Common myeloid progenitor, CD34-positive (primary cell): ENCODE measurements at regions not wholly inside any gene's neighbourhood (a gene's known extent, or its start where the extent isn't known, plus 50 kb on each side); places are given as distances from the start of the nearest gene placed in this dataset.

ENCODE experiments used
- CTCF ChIA-PET: fragments of 350-600 bp; sonication (Branson Sonifier 250); formaldehyde crosslinking; loops from one replicate; lab custom pipeline; 2021; ENCODE audit warnings: antibody characterized with exemption; lab: Charles Lee
- POLR2A ChIA-PET: fragments of 350-600 bp; sonication (Branson Sonifier 250); formaldehyde crosslinking; loops from one replicate; lab custom pipeline; 2021; ENCODE audit warnings: antibody characterized with exemption; lab: Charles Lee
- DNase-seq, 3 donors: peaks; one replicate each; pipeline versions ENCODE4 v3.0.0 to v3.0.0-alpha.2; 2013
- H3K27ac ChIP-seq, 2 experiments: 1 replicate in 1 of 2; 2 replicates in 1 of 2; pipeline ENCODE4 v1.7.0; 2013; ENCODE audit warnings: inconsistent platforms in 2 of 2, low read length in 2 of 2, mild to moderate bottlenecking in 2 of 2, low read depth in 1 of 2, moderate library complexity in 1 of 2; ENCODE audit not compliant: severe bottlenecking in 2 of 2, insufficient read depth in 1 of 2, poor library complexity in 1 of 2
- H3K27me3 ChIP-seq, 5 experiments: replicated peaks in 2 of 5; 1 replicate in 3 of 5; 2 replicates in 2 of 5; pipeline versions ENCODE4 v1.6.1 to v1.7.0; 2013; ENCODE audit warnings: low read length in 4 of 5, mild to moderate bottlenecking in 2 of 5, moderate library complexity in 2 of 5, inconsistent platforms in 1 of 5; ENCODE audit not compliant: insufficient read depth in 5 of 5, control insufficient read depth in 4 of 5
- H3K36me3 ChIP-seq, 4 experiments: 1 replicate in 2 of 4; 2 replicates in 2 of 4; pipeline versions ENCODE4 v1.6.1 to v1.7.0; 2013; ENCODE audit warnings: low read length in 3 of 4, control low read depth in 1 of 4, mild to moderate bottlenecking in 1 of 4; ENCODE audit not compliant: control insufficient read depth in 4 of 4, insufficient read depth in 4 of 4
- H3K4me1 ChIP-seq, 4 experiments: 1 replicate in 3 of 4; 2 replicates in 1 of 4; pipeline versions ENCODE4 v1.6.1 to v1.7.1; 2013; ENCODE audit warnings: low read length in 3 of 4, mild to moderate bottlenecking in 3 of 4, control low read depth in 1 of 4, inconsistent platforms in 1 of 4, moderate library complexity in 1 of 4; ENCODE audit not compliant: control insufficient read depth in 4 of 4, insufficient read depth in 4 of 4; ENCODE audit errors: control extremely low read depth in 1 of 4
- H3K4me3 ChIP-seq, 7 experiments: 1 replicate in 4 of 7; 2 replicates in 3 of 7; pipeline versions ENCODE4 v1.5.1 to v1.7.0; 2013; ENCODE audit warnings: mild to moderate bottlenecking in 7 of 7, low read length in 6 of 7, moderate library complexity in 6 of 7, inconsistent platforms in 2 of 7, low read depth in 2 of 7, control low read depth in 1 of 7; ENCODE audit not compliant: insufficient read depth in 4 of 7, control insufficient read depth in 1 of 7; ENCODE audit errors: extremely low read depth in 1 of 7
- H3K9me3 ChIP-seq, 5 experiments: 1 replicate in 4 of 5; 2 replicates in 1 of 5; pipeline versions ENCODE4 v1.6.1 to v1.7.1; 2013; ENCODE audit warnings: low read length in 4 of 5, mild to moderate bottlenecking in 2 of 5, inconsistent platforms in 1 of 5, low read depth in 1 of 5, moderate library complexity in 1 of 5; ENCODE audit not compliant: control insufficient read depth in 4 of 5, insufficient read depth in 2 of 5; ENCODE audit errors: control extremely low read depth in 1 of 5
- WGBS: methylation state at CpG from one replicate; pipeline ENCODE4 v1.1.5; 2013; ENCODE audit not compliant: insufficient coverage; 5-methylcytosine and 5-hydroxymethylcytosine counted together

- Histone ChIP-seq H3K4me3 (no peak overlapping the region), H3K9me3 (no peaks in the 10 kb centered on the region), H3K27me3 (peaks cover 0 to 3% (median 0%) of the 10 kb centered on the region in 5 experiments), H3K36me3 (no peaks in the 10 kb centered on the region), H3K4me1 (no peaks in the 10 kb centered on the region), H3K27ac (no peak overlapping the region)
- DNase-seq = no peak
- ChIA-PET POLR2A (no interaction called here), CTCF (interaction anchor here (0.6 kb wide), 1 partner anchor 651 kb away, joined by 3 read pairs; no protein-coding TSS in a partner anchor)
- 67% methylated on average over 4 of the region's 6 CpGs for WGBS
Measured at GRCh38 chr5:153883854-153884611, 154.7 kb downstream of the FAM114A2 start.

GRCh38 chr5:153881687-153882086 is 157.0 kb downstream of the FAM114A2 start:
- ChIA-PET POLR2A (no interaction called here), CTCF (no interaction called here)
- H3K36me3 ChIP-seq = no peaks in the 10 kb centered on the region
- no peak overlapping the region for H3K4me3 ChIP-seq
- no peak overlapping the region for H3K27ac ChIP-seq
- H3K27me3 ChIP-seq = peaks cover 0 to 3% (median 0%) of the 10 kb centered on the region in 5 experiments
- no peaks in the 10 kb centered on the region for H3K9me3 ChIP-seq
- no peaks in the 10 kb centered on the region for H3K4me1 ChIP-seq
- DNase-seq = no peak
- WGBS = no CpG with 5 or more reads among the region's 1 CpG

GRCh38 chr5:153880106-153880505 is 158.6 kb downstream of the FAM114A2 start:
- WGBS = no CpG with 5 or more reads among the region's 1 CpG
- no peak for DNase-seq
- Histone ChIP-seq H3K4me1 (no peaks in the 10 kb centered on the region), H3K27me3 (peaks cover 0 to 3% (median 0%) of the 10 kb centered on the region in 5 experiments), H3K36me3 (no peaks in the 10 kb centered on the region), H3K4me3 (no peak overlapping the region), H3K9me3 (no peaks in the 10 kb centered on the region), H3K27ac (no peak overlapping the region)
- ChIA-PET CTCF (no interaction called here), POLR2A (no interaction called here)

- H3K27me3 ChIP-seq = peaks cover 0 to 3% (median 0%) of the 10 kb centered on the region in 5 experiments
- H3K9me3 ChIP-seq = no peaks in the 10 kb centered on the region
- no peaks in the 10 kb centered on the region for H3K4me1 ChIP-seq
- H3K27ac ChIP-seq = no peak overlapping the region
- POLR2A ChIA-PET = no interaction called here
- DNase-seq = no peak
- H3K4me3 ChIP-seq = no peak overlapping the region
- H3K36me3 ChIP-seq = no peaks in the 10 kb centered on the region
- CTCF ChIA-PET = no interaction called here
Measured at GRCh38 chr5:153879596-153879995, 159.1 kb downstream of the FAM114A2 start.

- Histone ChIP-seq H3K4me3 (no peak overlapping the region), H3K27me3 (no peaks in the 10 kb centered on the region), H3K27ac (no peak overlapping the region), H3K4me1 (no peaks in the 10 kb centered on the region), H3K9me3 (no peaks in the 10 kb centered on the region), H3K36me3 (no peaks in the 10 kb centered on the region)
- WGBS = no CpG with 5 or more reads among the region's 4 CpGs
- CTCF ChIA-PET = no interaction called here
- DNase-seq = no peak
- POLR2A ChIA-PET = no interaction called here
Measured at GRCh38 chr5:153866176-153866575, 172.5 kb downstream of the FAM114A2 start.

GRCh38 chr5:153865016-153865415 is 173.7 kb downstream of the FAM114A2 start:
- CTCF ChIA-PET = no interaction called here
- POLR2A ChIA-PET = no interaction called here

GRCh38 chr5:153863951-153864350 is 174.8 kb downstream of the FAM114A2 start:
- no peaks in the 10 kb centered on the region for H3K36me3 ChIP-seq
- no peaks in the 10 kb centered on the region for H3K27me3 ChIP-seq
- ChIA-PET CTCF (no interaction called here), POLR2A (no interaction called here)
- 100% methylated on average over 2 of the region's 2 CpGs for WGBS
- no peak for DNase-seq
- H3K4me1 ChIP-seq = no peaks in the 10 kb centered on the region
- no peak overlapping the region for H3K27ac ChIP-seq
- no peaks in the 10 kb centered on the region for H3K9me3 ChIP-seq
- H3K4me3 ChIP-seq = no peak overlapping the region

More at GRCh38 chr5:153865016-153865415, 173.7 kb downstream of the FAM114A2 start:
- no peak overlapping the region for H3K4me3 ChIP-seq
- 100% methylated on average over 2 of the region's 2 CpGs for WGBS
- no peaks in the 10 kb centered on the region for H3K4me1 ChIP-seq
- H3K36me3 ChIP-seq = no peaks in the 10 kb centered on the region
- H3K27ac ChIP-seq = no peak overlapping the region
- no peaks in the 10 kb centered on the region for H3K9me3 ChIP-seq
- no peak for DNase-seq
- H3K27me3 ChIP-seq = no peaks in the 10 kb centered on the region
